ENCODE measurements at regions not wholly inside any gene's neighbourhood (a gene's known extent, or its start where the extent isn't known, plus 50 kb on each side); places are given as distances from the start of the nearest gene placed in this dataset.

- DNase-seq (ENCODE audit: low spot score): no peak
- H3K4me3 ChIP-seq (ENCODE audit: severe bottlenecking): no peak overlapping the region
- TF ChIP-seq, protein P1, sequence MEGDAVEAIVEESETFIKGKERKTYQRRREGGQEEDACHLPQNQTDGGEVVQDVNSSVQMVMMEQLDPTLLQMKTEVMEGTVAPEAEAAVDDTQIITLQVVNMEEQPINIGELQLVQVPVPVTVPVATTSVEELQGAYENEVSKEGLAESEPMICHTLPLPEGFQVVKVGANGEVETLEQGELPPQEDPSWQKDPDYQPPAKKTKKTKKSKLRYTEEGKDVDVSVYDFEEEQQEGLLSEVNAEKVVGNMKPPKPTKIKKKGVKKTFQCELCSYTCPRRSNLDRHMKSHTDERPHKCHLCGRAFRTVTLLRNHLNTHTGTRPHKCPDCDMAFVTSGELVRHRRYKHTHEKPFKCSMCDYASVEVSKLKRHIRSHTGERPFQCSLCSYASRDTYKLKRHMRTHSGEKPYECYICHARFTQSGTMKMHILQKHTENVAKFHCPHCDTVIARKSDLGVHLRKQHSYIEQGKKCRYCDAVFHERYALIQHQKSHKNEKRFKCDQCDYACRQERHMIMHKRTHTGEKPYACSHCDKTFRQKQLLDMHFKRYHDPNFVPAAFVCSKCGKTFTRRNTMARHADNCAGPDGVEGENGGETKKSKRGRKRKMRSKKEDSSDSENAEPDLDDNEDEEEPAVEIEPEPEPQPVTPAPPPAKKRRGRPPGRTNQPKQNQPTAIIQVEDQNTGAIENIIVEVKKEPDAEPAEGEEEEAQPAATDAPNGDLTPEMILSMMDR (IDR thresholded peaks at IDR 0.05; ENCODE audit: poor library complexity, severe bottlenecking): no peak
- no peak overlapping the region for H3K27ac ChIP-seq (ENCODE audit: poor library complexity, severe bottlenecking)
- ATAC-seq (ENCODE audit: low read depth): no peak
- H3K36me3 ChIP-seq (ENCODE audit: low read depth): no peaks in the 10 kb centered on the region
- peaks cover 4% of the 10 kb centered on the region for H3K27me3 ChIP-seq (ENCODE audit: insufficient read depth, poor library complexity, severe bottlenecking)
- H3K4me1 ChIP-seq (ENCODE audit: insufficient read depth, poor library complexity, severe bottlenecking): no peaks in the 10 kb centered on the region
- no peaks in the 10 kb centered on the region for H3K9me3 ChIP-seq (ENCODE audit: severe bottlenecking)
Observed at GRCh38 chr15:77697893-77698292, 65.2 kb upstream of the LINGO1 start.

- TF ChIP-seq, protein P1 (IDR thresholded peaks at IDR 0.05; ENCODE audit: poor library complexity, severe bottlenecking): no peak
- no peaks in the 10 kb centered on the region for H3K4me1 ChIP-seq (ENCODE audit: insufficient read depth, poor library complexity, severe bottlenecking)
- no peak overlapping the region for H3K4me3 ChIP-seq (ENCODE audit: severe bottlenecking)
- no peak overlapping the region for H3K27ac ChIP-seq (ENCODE audit: poor library complexity, severe bottlenecking)
- no peak for DNase-seq (ENCODE audit: low spot score)
- H3K9me3 ChIP-seq (ENCODE audit: severe bottlenecking): no peaks in the 10 kb centered on the region
- peaks cover 4% of the 10 kb centered on the region for H3K27me3 ChIP-seq (ENCODE audit: insufficient read depth, poor library complexity, severe bottlenecking)
- ATAC-seq (ENCODE audit: low read depth): no peak
- H3K36me3 ChIP-seq (ENCODE audit: low read depth): no peaks in the 10 kb centered on the region
Observed at GRCh38 chr15:77696871-77697270, 64.2 kb upstream of the LINGO1 start.

GRCh38 chr15:77695961-77696582 is 63.4 kb upstream of the LINGO1 start:
- Histone ChIP-seq H3K27me3 (ENCODE audit: insufficient read depth, poor library complexity, severe bottlenecking) (peaks cover 4% of the 10 kb centered on the region), H3K4me1 (ENCODE audit: insufficient read depth, poor library complexity, severe bottlenecking) (no peaks in the 10 kb centered on the region), H3K4me3 (ENCODE audit: severe bottlenecking) (no peak overlapping the region), H3K9me3 (ENCODE audit: severe bottlenecking) (no peaks in the 10 kb centered on the region), H3K27ac (ENCODE audit: poor library complexity, severe bottlenecking) (no peak overlapping the region), H3K36me3 (ENCODE audit: low read depth) (no peaks in the 10 kb centered on the region)
- TF ChIP-seq, protein P1 (IDR thresholded peaks at IDR 0.05; ENCODE audit: poor library complexity, severe bottlenecking): no peak
- no peak for DNase-seq (ENCODE audit: low spot score)
- no peak for ATAC-seq (ENCODE audit: low read depth)

GRCh38 chr15:77695548-77695947 is 62.8 kb upstream of the LINGO1 start:
- ATAC-seq (ENCODE audit: low read depth) (no peak), DNase-seq (ENCODE audit: low spot score) (no peak)
- TF ChIP-seq, protein P1 (IDR thresholded peaks at IDR 0.05; ENCODE audit: poor library complexity, severe bottlenecking): no peak
- Histone ChIP-seq H3K27ac (ENCODE audit: poor library complexity, severe bottlenecking) (no peak overlapping the region), H3K36me3 (ENCODE audit: low read depth) (no peaks in the 10 kb centered on the region), H3K9me3 (ENCODE audit: severe bottlenecking) (no peaks in the 10 kb centered on the region), H3K27me3 (ENCODE audit: insufficient read depth, poor library complexity, severe bottlenecking) (peaks cover 4% of the 10 kb centered on the region), H3K4me3 (ENCODE audit: severe bottlenecking) (no peak overlapping the region), H3K4me1 (ENCODE audit: insufficient read depth, poor library complexity, severe bottlenecking) (no peaks in the 10 kb centered on the region)

- Histone ChIP-seq H3K36me3 (ENCODE audit: low read depth) (no peaks in the 10 kb centered on the region), H3K9me3 (ENCODE audit: severe bottlenecking) (no peaks in the 10 kb centered on the region), H3K27me3 (ENCODE audit: insufficient read depth, poor library complexity, severe bottlenecking) (peaks cover 4% of the 10 kb centered on the region), H3K4me3 (ENCODE audit: severe bottlenecking) (no peak overlapping the region), H3K4me1 (ENCODE audit: insufficient read depth, poor library complexity, severe bottlenecking) (no peaks in the 10 kb centered on the region), H3K27ac (ENCODE audit: poor library complexity, severe bottlenecking) (no peak overlapping the region)
- ATAC-seq (ENCODE audit: low read depth) (no peak), DNase-seq (ENCODE audit: low spot score) (no peak)
- TF ChIP-seq, protein P1 (IDR thresholded peaks at IDR 0.05; ENCODE audit: poor library complexity, severe bottlenecking): no peak
Observed at GRCh38 chr15:77693576-77693975, 60.9 kb upstream of the LINGO1 start.

All from RWPE2 (cell line).